Aorta (tissue), 5 donors: ENCODE measurements at regions not wholly inside any gene's neighbourhood (a gene's known extent, or its start where the extent isn't known, plus 50 kb on each side); places are given as distances from the start of the nearest gene placed in this dataset.
A peak's percentile ranks its signal among the peaks of the same experiment; 100 is the strongest.
"Not testable (repeated sequence)": the region's sequence is repeated elsewhere in the genome, so short reads cannot be mapped to it uniquely, and the experiment has no call there.

Experiments used
- ATAC-seq: fragments of 200-7000 bp; cut with Tn5 transposase; one replicate; pipeline ENCODE4 v1.9.1; 2022; ENCODE audit warnings: moderate library complexity; ENCODE audit not compliant: low FRiP score
- DNase-seq, 2 donors: peaks; one replicate each; pipeline ENCODE4 v3.0.0-alpha.2; 2020
- H3K27ac ChIP-seq, 2 donors: one replicate each; pipeline ENCODE4 v1.5.1; 2013; ENCODE audit warnings: low read length in 2 of 2, mild to moderate bottlenecking in 2 of 2, moderate library complexity in 2 of 2, control low read depth in 1 of 2, inconsistent platforms in 1 of 2, low read depth in 1 of 2
- H3K27me3 ChIP-seq, 2 donors: one replicate each; pipeline ENCODE4 v1.6.1; 2013; ENCODE audit warnings: control low read depth in 1 of 2, low read length in 1 of 2, mild to moderate bottlenecking in 1 of 2, moderate library complexity in 1 of 2; ENCODE audit not compliant: insufficient read depth in 2 of 2, control insufficient read depth in 1 of 2
- H3K36me3 ChIP-seq, 2 donors: one replicate each; pipeline ENCODE4 v1.6.1; 2013; ENCODE audit warnings: control low read depth in 1 of 2, low read length in 1 of 2, mild to moderate bottlenecking in 1 of 2; ENCODE audit not compliant: insufficient read depth in 2 of 2, control insufficient read depth in 1 of 2
- H3K4me1 ChIP-seq, 2 donors: one replicate each; pipeline ENCODE4 v1.6.1; 2013; ENCODE audit warnings: low read length in 2 of 2, control low read depth in 1 of 2, mild to moderate bottlenecking in 1 of 2, moderate library complexity in 1 of 2; ENCODE audit not compliant: insufficient read depth in 2 of 2, control insufficient read depth in 1 of 2
- H3K4me3 ChIP-seq, 2 donors: one replicate each; pipeline ENCODE4 v1.5.1; 2013; ENCODE audit warnings: low read length in 2 of 2, control low read depth in 1 of 2, mild to moderate bottlenecking in 1 of 2
- H3K9me3 ChIP-seq: one replicate; pipeline ENCODE4 v1.6.1; 2013; ENCODE audit warnings: mild to moderate bottlenecking, low read length; ENCODE audit not compliant: control insufficient read depth
- WGBS, 2 donors: extraction: QIAGEN DNeasy Blood & Tissue Kit; methylation state at CpG; one replicate each; pipeline ENCODE4 v1.1.7; 2013; 5-methylcytosine and 5-hydroxymethylcytosine counted together
- intact Hi-C, 2 donors: fragments of 100-400 bp; cut with DNase I; formaldehyde crosslinking; loops; one replicate each; pipeline versions ENCODE4 v1.14.2 to v1.15.0; 2022
- donor health status: healthy with polysubstance abuse.
- donor health status: Bipolar disorder and iron deficiency.
- donor health status: DM: no; HTN: no; CAD: no.
- donor health status: DM: no; HTN: no; CAD: no.
- donor health status: DM: yes; HTN: yes; CAD: no.

DNA sequence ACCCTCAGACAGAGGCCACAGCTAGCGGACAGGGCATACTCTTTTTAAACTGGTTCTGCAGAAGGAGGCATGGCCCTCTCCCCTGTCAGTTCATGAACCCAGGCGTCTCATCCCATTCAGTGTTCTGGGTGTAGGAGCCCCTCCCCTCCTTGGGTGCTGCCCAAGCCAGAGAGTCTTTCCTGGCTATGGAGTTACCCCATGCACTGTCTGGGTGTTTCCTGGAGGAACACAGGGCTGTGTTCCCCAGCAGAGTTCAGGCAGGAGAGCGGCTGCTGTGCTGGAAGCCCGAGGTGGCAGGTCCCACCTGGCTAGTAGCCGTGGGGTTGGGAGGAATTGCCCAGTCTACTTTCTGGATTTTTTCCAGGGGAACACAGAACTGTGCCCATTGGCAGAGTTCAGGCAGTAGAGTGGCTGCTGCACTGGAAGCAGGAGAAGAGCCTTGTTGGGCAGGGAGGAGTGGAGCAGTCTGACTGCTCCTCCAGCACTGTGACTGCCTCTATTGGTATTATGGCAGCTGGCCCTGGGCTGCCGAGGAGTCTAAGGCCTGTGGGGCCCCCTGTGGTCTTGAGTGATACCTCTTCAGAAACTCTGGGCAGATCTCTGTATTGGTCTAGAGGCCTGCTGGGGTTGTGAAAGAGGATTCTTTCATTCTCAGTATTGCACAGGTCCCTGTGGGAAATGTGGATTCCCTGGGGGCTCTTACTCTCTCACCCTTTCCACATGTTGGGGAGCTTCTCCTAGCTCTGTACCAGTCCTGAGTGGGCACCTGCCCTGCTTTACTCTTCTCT is 168.3 kb downstream of the PCDH20 start:
- Histone ChIP-seq H3K9me3 (peaks cover 2% of the 10 kb centered on the region), H3K4me1 (no peaks in the 10 kb centered on the region), H3K36me3 (no peaks in the 10 kb centered on the region), H3K4me3 (no peak overlapping the region), H3K27me3 (no peaks in the 10 kb centered on the region), H3K27ac (no peak overlapping the region)
- WGBS, 2 donors, result 79 to 81% methylated on average over 6 of the region's 6 CpGs
- DNase-seq (peak in 1 of 2 donors; percentile 41), ATAC-seq (peak; percentile 46)
- intact Hi-C loops, result no loop called here

DNA sequence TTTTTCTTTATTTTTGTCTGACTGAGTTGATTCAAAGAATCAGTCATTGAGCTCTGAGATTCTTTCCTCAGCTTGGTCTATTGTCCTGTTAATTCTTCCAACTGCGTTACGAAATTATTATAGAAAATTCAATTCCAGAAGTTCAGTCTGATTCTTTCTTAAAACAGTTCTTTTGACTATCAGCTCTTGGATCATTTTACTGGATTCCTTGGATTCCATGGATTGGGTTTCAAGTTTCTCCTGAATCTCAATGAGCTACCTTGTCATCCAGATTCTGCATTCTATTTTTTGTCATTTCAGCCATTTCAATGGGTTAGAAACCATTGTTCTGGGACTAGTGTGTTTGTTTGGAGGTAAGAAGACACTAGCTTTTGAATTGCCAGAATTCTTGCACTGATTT is 169.3 kb downstream of the PCDH20 start:
- no peak for ATAC-seq
- 55 to 72% methylated on average over 2 of the region's 2 CpGs for WGBS, 2 donors
- Histone ChIP-seq H3K36me3 (no peaks in the 10 kb centered on the region), H3K4me1 (no peaks in the 10 kb centered on the region), H3K9me3 (peaks cover 2% of the 10 kb centered on the region), H3K4me3 (no peak overlapping the region), H3K27ac (no peak overlapping the region), H3K27me3 (no peaks in the 10 kb centered on the region)
- intact Hi-C loops, result no loop called here
- no peak for DNase-seq

DNA sequence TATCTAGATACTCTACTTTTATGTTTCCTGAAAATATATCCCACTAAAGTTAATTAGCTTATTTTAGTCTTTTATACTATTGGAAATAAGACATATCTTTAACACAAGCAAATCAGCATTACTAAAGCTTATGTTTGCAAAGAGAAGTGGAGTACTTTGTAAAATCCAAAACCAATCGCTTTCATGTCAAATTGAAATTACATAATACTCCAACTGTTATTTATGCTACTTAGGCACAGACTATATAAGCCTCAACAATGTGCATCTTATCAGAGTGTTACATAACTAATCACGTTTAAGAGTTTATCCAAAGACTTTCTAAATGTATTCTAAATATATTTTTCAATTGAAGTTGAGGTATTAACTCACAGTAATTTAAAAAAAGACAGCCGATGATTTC is 200.0 kb downstream of the PCDH20 start:
- H3K36me3 ChIP-seq, result no peaks in the 10 kb centered on the region
- no peaks in the 10 kb centered on the region for H3K27me3 ChIP-seq
- intact Hi-C loops, result loop anchor here in 1 of 2 donors (5.0 kb wide), 1 partner anchor 48 kb away; no protein-coding TSS in a partner anchor
- H3K9me3 ChIP-seq, result no peaks in the 10 kb centered on the region
- WGBS, 2 donors, result 56 to 63% methylated on average over 3 of the region's 3 CpGs
- no peak overlapping the region for H3K4me3 ChIP-seq
- H3K27ac ChIP-seq, result no peak overlapping the region
- DNase-seq (no peak), ATAC-seq (no peak)
- no peaks in the 10 kb centered on the region for H3K4me1 ChIP-seq

DNA sequence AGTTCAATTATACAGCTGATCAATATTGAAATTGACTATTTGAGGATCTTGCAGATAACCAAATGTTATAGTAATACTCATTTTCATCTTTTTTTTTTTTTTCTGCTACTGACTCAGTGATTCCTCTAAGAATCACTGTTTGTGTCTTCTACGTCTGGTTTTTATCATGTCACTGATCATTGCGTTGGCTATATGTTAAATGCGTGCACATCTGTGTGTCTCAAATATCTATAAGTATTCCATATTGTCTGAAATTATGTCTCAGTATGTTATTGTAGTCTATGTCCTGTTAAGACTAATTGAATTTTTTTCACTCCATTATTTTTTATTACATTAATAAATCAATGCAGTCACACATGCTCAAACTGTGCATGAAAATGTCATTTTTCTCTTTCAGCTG is 200.5 kb downstream of the PCDH20 start:
- intact Hi-C loops, result loop anchor here in 1 of 2 donors (5.0 kb wide), 1 partner anchor 48 kb away; no protein-coding TSS in a partner anchor
- ATAC-seq, result no peak
- H3K27me3 ChIP-seq, result no peaks in the 10 kb centered on the region
- no peaks in the 10 kb centered on the region for H3K4me1 ChIP-seq
- H3K36me3 ChIP-seq, result no peaks in the 10 kb centered on the region
- no peak for DNase-seq
- H3K9me3 ChIP-seq, result no peaks in the 10 kb centered on the region
- no peak overlapping the region for H3K4me3 ChIP-seq
- 83 to 85% methylated on average over 3 of the region's 3 CpGs for WGBS, 2 donors
- H3K27ac ChIP-seq, result no peak overlapping the region

DNA sequence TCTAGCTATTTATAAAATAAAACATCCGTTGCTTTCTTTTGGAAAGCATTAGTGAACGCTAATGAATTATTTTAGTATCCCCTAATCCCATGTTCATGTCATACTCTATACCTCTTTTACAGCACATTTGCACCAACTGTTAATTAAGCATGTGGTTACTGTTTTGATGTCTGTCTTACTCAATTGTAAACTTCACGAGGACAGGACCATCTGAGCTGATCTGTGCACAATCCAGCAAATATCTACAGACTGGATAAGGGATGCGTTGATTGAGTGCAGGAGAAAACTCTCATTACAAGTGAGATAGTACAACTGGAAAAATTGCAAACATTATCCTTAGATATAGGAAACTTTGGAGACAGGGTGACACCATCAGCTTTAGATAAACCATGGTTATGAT is 201.1 kb downstream of the PCDH20 start:
- 75 to 80% methylated on average over 4 of the region's 4 CpGs for WGBS, 2 donors
- no peaks in the 10 kb centered on the region for H3K4me1 ChIP-seq
- no peak for DNase-seq

DNA sequence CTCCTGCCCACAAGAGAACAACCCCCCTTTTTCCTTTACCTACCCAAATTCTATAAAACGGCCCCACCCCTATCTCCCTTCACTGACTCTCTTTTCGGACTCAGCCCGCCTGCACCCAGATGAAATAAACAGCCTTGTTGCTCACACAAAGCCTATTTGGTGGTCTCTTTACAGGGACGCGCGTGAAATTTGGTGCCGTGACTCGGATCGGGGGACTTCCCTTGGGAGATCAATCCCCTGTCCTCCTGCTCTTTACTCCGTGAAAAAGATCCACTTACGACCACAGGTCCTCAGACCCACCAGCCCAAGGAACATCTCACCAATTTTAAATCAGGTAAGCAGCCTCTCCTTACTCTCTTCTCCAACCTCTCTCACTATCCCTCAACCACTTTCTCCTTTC is 209.8 kb downstream of the PCDH20 start:
- H3K4me1 ChIP-seq, DNase-seq, H3K9me3 ChIP-seq, H3K27me3 ChIP-seq, H3K27ac ChIP-seq, H3K4me3 ChIP-seq, H3K36me3 ChIP-seq, intact Hi-C loops, ATAC-seq: not testable (repeated sequence)
- 90% methylated on average over 11 of the region's 11 CpGs for WGBS, 2 donors

More for the DNA sequence above, 201.1 kb downstream of the PCDH20 start:
- Histone ChIP-seq H3K4me3 (no peak overlapping the region), H3K27me3 (no peaks in the 10 kb centered on the region), H3K9me3 (no peaks in the 10 kb centered on the region), H3K36me3 (no peaks in the 10 kb centered on the region), H3K27ac (no peak overlapping the region)
- ATAC-seq, result no peak
- intact Hi-C loops, result no loop called here

DNA sequence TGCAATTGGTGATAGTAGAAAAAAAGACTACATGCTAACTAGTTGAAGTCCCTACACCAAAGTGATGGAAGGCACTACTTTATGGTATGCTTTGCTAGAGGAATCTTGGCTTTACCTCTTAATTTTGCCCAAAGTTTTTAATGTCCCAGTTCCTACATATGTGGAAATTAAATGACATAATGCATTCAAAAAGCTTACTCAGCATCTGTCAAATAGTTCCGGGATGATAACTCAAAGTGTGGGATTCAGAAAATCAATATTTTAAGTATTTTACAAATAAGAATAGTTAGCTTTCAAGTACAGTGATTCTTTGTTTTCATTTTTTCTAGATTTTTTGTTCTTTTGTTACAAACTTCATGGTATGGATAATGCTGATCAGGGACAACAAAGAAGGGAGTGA is 211.6 kb downstream of the PCDH20 start:
- ATAC-seq (no peak), DNase-seq (no peak)
- Histone ChIP-seq H3K4me3 (no peak overlapping the region), H3K27me3 (no peaks in the 10 kb centered on the region), H3K27ac (no peak overlapping the region), H3K36me3 (no peaks in the 10 kb centered on the region), H3K9me3 (no peaks in the 10 kb centered on the region), H3K4me1 (no peaks in the 10 kb centered on the region)
- 87 to 88% methylated on average over 1 of the region's 1 CpG for WGBS, 2 donors
- intact Hi-C loops, result no loop called here

DNA sequence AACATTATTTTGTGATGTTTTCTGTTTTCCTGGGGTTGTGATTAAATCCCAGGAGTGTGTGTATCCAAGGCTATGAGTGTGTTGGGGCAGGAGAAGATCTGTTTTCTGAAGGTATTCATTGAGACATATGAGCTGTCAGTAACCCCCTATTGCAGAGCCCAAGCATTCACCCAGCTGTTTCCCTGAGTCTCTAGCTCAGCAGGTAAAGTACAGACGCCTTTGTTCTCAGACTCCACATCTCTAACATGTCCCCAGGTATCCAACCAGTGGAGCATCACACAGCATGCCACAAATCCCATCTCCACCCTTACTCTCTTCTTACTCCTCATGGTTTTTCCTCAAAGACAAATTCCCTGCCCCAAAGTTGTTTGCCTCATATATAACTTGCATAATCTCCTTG is 213.6 kb downstream of the PCDH20 start:
- Histone ChIP-seq H3K36me3 (no peaks in the 10 kb centered on the region), H3K9me3 (no peaks in the 10 kb centered on the region), H3K4me3 (no peak overlapping the region), H3K27me3 (no peaks in the 10 kb centered on the region), H3K4me1 (no peaks in the 10 kb centered on the region), H3K27ac (no peak overlapping the region)
- WGBS, 2 donors, result 29 to 34% methylated on average over 1 of the region's 1 CpG
- intact Hi-C loops, result no loop called here
- ATAC-seq, result no peak
- DNase-seq, result no peak

DNA sequence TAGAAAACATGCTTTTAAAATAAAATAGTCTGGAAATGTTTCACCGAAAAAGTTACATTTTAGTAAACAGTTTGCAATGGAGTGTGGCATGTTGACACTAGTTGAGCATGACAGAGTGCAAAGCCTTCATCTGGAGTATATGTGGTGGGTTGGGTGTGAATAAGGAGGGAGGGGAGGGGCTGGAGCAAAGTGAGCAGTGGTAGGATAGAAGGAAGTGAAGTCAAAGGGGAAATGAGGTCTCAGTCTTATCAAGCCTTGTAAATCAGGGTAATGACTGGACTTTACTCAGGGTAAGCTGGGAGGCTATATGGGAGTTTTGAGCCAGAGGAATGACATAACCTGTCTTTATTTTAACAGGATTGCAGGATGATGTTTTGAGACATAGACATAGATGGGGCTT is 222.8 kb downstream of the PCDH20 start:
- intact Hi-C loops, result no loop called here
- no peaks in the 10 kb centered on the region for H3K4me1 ChIP-seq
- ATAC-seq (no peak), DNase-seq (no peak)
- no peaks in the 10 kb centered on the region for H3K36me3 ChIP-seq
- H3K27me3 ChIP-seq, result no peaks in the 10 kb centered on the region
- 64 to 65% methylated on average over 1 of the region's 1 CpG for WGBS, 2 donors
- H3K27ac ChIP-seq, result no peak overlapping the region
- H3K4me3 ChIP-seq, result no peak overlapping the region
- H3K9me3 ChIP-seq, result no peaks in the 10 kb centered on the region
